ENCODE measurements at regions not wholly inside any gene's neighbourhood (a gene's known extent, or its start where the extent isn't known, plus 50 kb on each side); places are given as distances from the start of the nearest gene placed in this dataset.

DNA sequence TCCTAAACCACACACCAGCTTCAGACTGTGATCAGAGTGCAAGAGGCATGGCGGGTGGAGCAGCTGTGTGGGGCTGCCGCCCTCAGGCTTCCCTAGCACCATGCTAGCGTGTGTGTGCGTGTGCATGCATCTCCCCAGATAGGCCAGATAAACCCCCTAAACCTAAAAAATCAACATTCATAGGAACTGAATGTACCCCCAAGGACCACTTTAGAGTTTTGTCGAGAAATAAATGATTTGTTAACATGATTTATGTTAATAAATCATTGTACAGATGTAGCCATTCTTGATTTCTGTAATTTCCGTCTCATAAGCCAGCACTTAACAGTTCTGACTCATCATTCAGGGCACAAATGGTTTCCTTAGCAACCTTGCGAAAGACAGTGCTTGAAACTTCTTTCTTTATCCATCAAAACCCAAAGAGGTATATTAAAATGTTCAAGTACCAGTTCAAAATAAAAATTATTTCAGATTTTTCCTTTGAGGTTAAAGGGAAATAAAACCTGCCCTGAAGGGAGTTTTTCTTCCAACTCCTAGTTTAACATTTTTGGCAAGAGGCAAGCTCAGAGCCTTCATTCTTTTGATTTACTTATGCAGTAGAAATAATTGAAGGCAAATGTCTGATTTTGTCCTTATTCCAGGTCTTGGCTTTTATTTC lies 206.2 kb upstream of the RGS6 start:
- no peak overlapping the region for H3K4me3 ChIP-seq (ENCODE audit: low read length, poor library complexity, severe bottlenecking)
- H2AFZ ChIP-seq (ENCODE audit: low read length): no peak overlapping the region
- H4K20me1 ChIP-seq (ENCODE audit: insufficient read depth, low read length, poor library complexity, severe bottlenecking): no peaks in the 10 kb centered on the region
- H3K9me2 ChIP-seq (replicated peaks; ENCODE audit: low read depth, low read length): no peaks in the 10 kb centered on the region
- peaks cover 86% of the 10 kb centered on the region; the same call in 1 of the 2 replicates for H3K36me3 ChIP-seq (ENCODE audit: insufficient read depth, low read length)
- H3K9ac ChIP-seq (ENCODE audit: low read depth, low read length, poor library complexity, severe bottlenecking): no peak overlapping the region
- H3K79me2 ChIP-seq (ENCODE audit: insufficient read depth, low read length): no peaks in the 10 kb centered on the region
- H3K4me2 ChIP-seq (ENCODE audit: low read depth, low read length, poor library complexity, severe bottlenecking): no peak overlapping the region
- H3F3A ChIP-seq (ENCODE audit: low read depth): no peaks in the 10 kb centered on the region
- no peaks in the 10 kb centered on the region for H3K4me1 ChIP-seq (ENCODE audit: insufficient read depth, low read length, poor library complexity, severe bottlenecking)
- no peaks in the 10 kb centered on the region for H3K27me3 ChIP-seq (ENCODE audit: insufficient read depth, low read length, poor library complexity, severe bottlenecking)
- no peaks in the 10 kb centered on the region for H3K9me3 ChIP-seq (ENCODE audit: insufficient read depth, low read depth, low read length)
- TF ChIP-seq EZH2phosphoT487 (IDR thresholded peaks at IDR 0.05; ENCODE audit: borderline replicate concordance): no peak
- TF ChIP-seq, protein P1, sequence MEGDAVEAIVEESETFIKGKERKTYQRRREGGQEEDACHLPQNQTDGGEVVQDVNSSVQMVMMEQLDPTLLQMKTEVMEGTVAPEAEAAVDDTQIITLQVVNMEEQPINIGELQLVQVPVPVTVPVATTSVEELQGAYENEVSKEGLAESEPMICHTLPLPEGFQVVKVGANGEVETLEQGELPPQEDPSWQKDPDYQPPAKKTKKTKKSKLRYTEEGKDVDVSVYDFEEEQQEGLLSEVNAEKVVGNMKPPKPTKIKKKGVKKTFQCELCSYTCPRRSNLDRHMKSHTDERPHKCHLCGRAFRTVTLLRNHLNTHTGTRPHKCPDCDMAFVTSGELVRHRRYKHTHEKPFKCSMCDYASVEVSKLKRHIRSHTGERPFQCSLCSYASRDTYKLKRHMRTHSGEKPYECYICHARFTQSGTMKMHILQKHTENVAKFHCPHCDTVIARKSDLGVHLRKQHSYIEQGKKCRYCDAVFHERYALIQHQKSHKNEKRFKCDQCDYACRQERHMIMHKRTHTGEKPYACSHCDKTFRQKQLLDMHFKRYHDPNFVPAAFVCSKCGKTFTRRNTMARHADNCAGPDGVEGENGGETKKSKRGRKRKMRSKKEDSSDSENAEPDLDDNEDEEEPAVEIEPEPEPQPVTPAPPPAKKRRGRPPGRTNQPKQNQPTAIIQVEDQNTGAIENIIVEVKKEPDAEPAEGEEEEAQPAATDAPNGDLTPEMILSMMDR (conservative IDR thresholded peaks at IDR 0.05; ENCODE audit: low read length): no peak

DNA sequence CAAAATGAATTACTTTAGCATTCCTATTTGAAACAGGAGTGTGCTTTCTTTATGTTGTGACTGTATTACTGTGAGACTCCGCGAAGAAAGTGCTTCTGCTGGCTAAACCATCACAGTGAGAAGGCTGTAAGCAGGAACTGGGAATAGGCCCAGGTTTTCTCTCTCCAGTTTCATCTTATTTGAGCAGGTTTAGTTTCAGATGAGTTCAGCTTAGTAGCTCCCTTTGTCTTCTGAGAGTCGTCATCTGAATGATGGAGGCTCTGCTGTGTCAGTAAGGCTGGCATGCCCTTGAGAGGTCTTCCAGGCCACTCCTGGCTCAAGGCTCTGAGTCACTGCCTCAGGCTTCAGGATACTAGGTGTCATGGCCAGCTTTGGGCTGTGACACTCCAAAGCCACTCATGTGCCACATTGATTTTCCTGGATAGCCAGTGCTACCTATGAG lies 205.6 kb upstream of the RGS6 start:
- no peak overlapping the region for H2AFZ ChIP-seq (ENCODE audit: low read length)
- peaks cover 87% of the 10 kb centered on the region; the same call in 1 of the 2 replicates for H3K36me3 ChIP-seq (ENCODE audit: insufficient read depth, low read length)
- H3K79me2 ChIP-seq (ENCODE audit: insufficient read depth, low read length): no peaks in the 10 kb centered on the region
- no peak overlapping the region for H3K4me2 ChIP-seq (ENCODE audit: low read depth, low read length, poor library complexity, severe bottlenecking)
- no peaks in the 10 kb centered on the region for H3K4me1 ChIP-seq (ENCODE audit: insufficient read depth, low read length, poor library complexity, severe bottlenecking)
- H3K4me3 ChIP-seq (ENCODE audit: low read length, poor library complexity, severe bottlenecking): no peak overlapping the region
- H3K9me3 ChIP-seq (ENCODE audit: insufficient read depth, low read depth, low read length): no peaks in the 10 kb centered on the region
- TF ChIP-seq, protein P1 (conservative IDR thresholded peaks at IDR 0.05; ENCODE audit: low read length): no peak
- TF ChIP-seq EZH2phosphoT487 (IDR thresholded peaks at IDR 0.05; ENCODE audit: borderline replicate concordance): no peak
- H3F3A ChIP-seq (ENCODE audit: low read depth): no peaks in the 10 kb centered on the region
- no peaks in the 10 kb centered on the region for H3K9me2 ChIP-seq (replicated peaks; ENCODE audit: low read depth, low read length)
- no peak overlapping the region for H3K9ac ChIP-seq (ENCODE audit: low read depth, low read length, poor library complexity, severe bottlenecking)
- H4K20me1 ChIP-seq (ENCODE audit: insufficient read depth, low read length, poor library complexity, severe bottlenecking): no peaks in the 10 kb centered on the region
- no peaks in the 10 kb centered on the region for H3K27me3 ChIP-seq (ENCODE audit: insufficient read depth, low read length, poor library complexity, severe bottlenecking)

DNA sequence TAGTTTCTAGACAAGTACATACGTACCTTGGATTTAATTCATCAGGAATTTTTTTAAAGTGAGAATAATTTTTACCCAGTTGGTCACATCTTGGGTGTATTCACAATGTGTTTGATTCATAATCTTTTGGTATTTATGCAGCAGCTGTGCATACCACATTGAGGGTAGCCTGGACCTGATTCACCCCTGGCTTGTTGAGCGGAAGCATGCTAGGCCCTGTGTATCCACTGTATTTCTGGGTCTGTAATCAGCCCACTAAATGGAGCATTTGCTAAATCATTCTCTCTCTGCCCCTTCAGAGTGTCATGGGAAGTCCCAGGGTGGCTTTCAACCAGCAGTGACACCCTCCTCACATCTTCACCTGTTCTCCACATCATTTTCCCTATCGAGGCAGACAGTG lies 203.8 kb upstream of the RGS6 start:
- Histone ChIP-seq H3F3A (ENCODE audit: low read depth) (no peaks in the 10 kb centered on the region), H3K9ac (ENCODE audit: low read depth, low read length, poor library complexity, severe bottlenecking) (no peak overlapping the region), H3K4me1 (ENCODE audit: insufficient read depth, low read length, poor library complexity, severe bottlenecking) (no peaks in the 10 kb centered on the region), H3K4me2 (ENCODE audit: low read depth, low read length, poor library complexity, severe bottlenecking) (no peak overlapping the region), H4K20me1 (ENCODE audit: insufficient read depth, low read length, poor library complexity, severe bottlenecking) (no peaks in the 10 kb centered on the region), H3K79me2 (ENCODE audit: insufficient read depth, low read length) (no peaks in the 10 kb centered on the region), H2AFZ (ENCODE audit: low read length) (no peak overlapping the region), H3K27me3 (ENCODE audit: insufficient read depth, low read length, poor library complexity, severe bottlenecking) (no peaks in the 10 kb centered on the region), H3K9me3 (ENCODE audit: insufficient read depth, low read depth, low read length) (no peaks in the 10 kb centered on the region), H3K36me3 (ENCODE audit: insufficient read depth, low read length) (peaks cover 94% of the 10 kb centered on the region; the same call in 1 of the 2 replicates), H3K4me3 (ENCODE audit: low read length, poor library complexity, severe bottlenecking) (no peak overlapping the region), H3K9me2 (replicated peaks; ENCODE audit: low read depth, low read length) (no peaks in the 10 kb centered on the region)
- TF ChIP-seq, protein P1 (conservative IDR thresholded peaks at IDR 0.05; ENCODE audit: low read length): no peak
- no peak for TF ChIP-seq EZH2phosphoT487 (IDR thresholded peaks at IDR 0.05; ENCODE audit: borderline replicate concordance)

All from Loucy (cell line).